IMR-90 (cell line): ENCODE measurements at regions not wholly inside any gene's neighbourhood (a gene's known extent, or its start where the extent isn't known, plus 50 kb on each side); places are given as distances from the start of the nearest gene placed in this dataset.

Experiments
- ATAC-seq: fragments of 200-7000 bp; cut with Tn5 transposase; 2 replicates; pipeline ENCODE4 v1.9.1; 2020; ENCODE audit warnings: low read depth, mild to moderate bottlenecking, moderate library complexity
- BruUV-seq: library from RNA; stranded (reverse); fragments of 400-500 nt; replicated peaks from 2 replicates; lab custom pipeline; 2021; lab: Mats Ljungman, UMichigan
- CTCF ChIA-PET: fragments of 300-600 bp; formaldehyde crosslinking; extraction: SDS; loops from one replicate; lab custom pipeline; 2021; ENCODE audit warnings: antibody characterized with exemption; lab: Yijun Ruan, JAX
- POLR2A ChIA-PET: fragments of 300-600 bp; sonication (Branson Sonifier 250); formaldehyde crosslinking; loops from one replicate; lab custom pipeline; 2022; ENCODE audit warnings: antibody characterized with exemption; ENCODE audit not compliant: unreplicated experiment; lab: Charles Lee
- DNase-seq: peaks from one replicate; pipeline ENCODE4 v3.0.0; 2013
- H2AFZ ChIP-seq: replicated peaks from 2 replicates; pipeline ENCODE3; 2013; ENCODE audit warnings: low read length, mild to moderate bottlenecking; ENCODE audit not compliant: poor library complexity
- H2AK5ac ChIP-seq: 2 replicates; pipeline ENCODE4 v1.6.1; 2013; ENCODE audit warnings: low read depth, low read length, inconsistent platforms
- H2AK9ac ChIP-seq: replicated peaks from 2 replicates; pipeline ENCODE3; 2013; ENCODE audit warnings: mild to moderate bottlenecking, low read depth, low read length, moderate library complexity; ENCODE audit not compliant: poor library complexity
- H2BK120ac ChIP-seq: 2 replicates; pipeline ENCODE4 v1.6.1; 2013; ENCODE audit warnings: low read depth, low read length, inconsistent platforms
- H2BK15ac ChIP-seq: 3 replicates; pipeline ENCODE4 v1.6.1; 2013; ENCODE audit warnings: low read depth, low read length, inconsistent platforms
- H2BK20ac ChIP-seq: 2 replicates; pipeline ENCODE4 v1.6.1; 2013; ENCODE audit warnings: low read depth, mild to moderate bottlenecking, inconsistent platforms, low read length, moderate library complexity
- H2BK5ac ChIP-seq: 2 replicates; pipeline ENCODE4 v1.6.1; 2013; ENCODE audit warnings: mild to moderate bottlenecking, low read depth, low read length, inconsistent platforms; ENCODE audit not compliant: poor library complexity, severe bottlenecking
- H3K14ac ChIP-seq: replicated peaks from 2 replicates; pipeline ENCODE4 v1.6.1; 2013; ENCODE audit warnings: low read depth, low read length, inconsistent platforms
- H3K18ac ChIP-seq: 2 replicates; pipeline ENCODE4 v1.6.1; 2013; ENCODE audit warnings: low read depth, low read length, control low read depth
- H3K23ac ChIP-seq: 2 replicates; pipeline ENCODE4 v1.6.1; 2013; ENCODE audit warnings: low read depth, low read length, inconsistent platforms
- H3K27ac ChIP-seq: 2 replicates; pipeline ENCODE4 v1.5.1; 2013; ENCODE audit warnings: mild to moderate bottlenecking, control low read depth, low read length; ENCODE audit not compliant: insufficient read depth
- H3K27me3 ChIP-seq: 2 replicates; pipeline ENCODE4 v1.6.1; 2013; ENCODE audit warnings: low read length; ENCODE audit not compliant: control insufficient read depth, insufficient read depth
- H3K36me3 ChIP-seq: 2 replicates; pipeline ENCODE4 v1.6.1; 2013; ENCODE audit warnings: low read length, mixed read lengths; ENCODE audit not compliant: control insufficient read depth, insufficient read depth
- H3K4ac ChIP-seq: 2 replicates; pipeline ENCODE4 v1.6.1; 2013; ENCODE audit warnings: low read depth, low read length, inconsistent platforms
- H3K4me1 ChIP-seq: 2 replicates; pipeline ENCODE4 v1.6.1; 2013; ENCODE audit warnings: low read length, mixed read lengths; ENCODE audit not compliant: control insufficient read depth, insufficient read depth
- H3K4me2 ChIP-seq: 2 replicates; pipeline ENCODE4 v1.6.1; 2013; ENCODE audit warnings: low read depth, mild to moderate bottlenecking, control low read depth, low read length, moderate library complexity
- H3K4me3 ChIP-seq: 2 replicates; pipeline ENCODE4 v1.5.1; 2013; ENCODE audit warnings: low read depth, mild to moderate bottlenecking, control low read depth, low read length, moderate library complexity; ENCODE audit not compliant: insufficient read depth
- H3K56ac ChIP-seq: 2 replicates; pipeline ENCODE4 v1.6.1; 2013; ENCODE audit warnings: low read length, inconsistent platforms; ENCODE audit not compliant: insufficient read depth; ENCODE audit errors: extremely low read depth
- H3K79me1 ChIP-seq, 2 experiments: 2 replicates each; pipeline ENCODE4 v1.6.1; 2013; ENCODE audit warnings: low read length in 2 of 2, inconsistent platforms in 1 of 2, low read depth in 1 of 2
- H3K9ac ChIP-seq: 2 replicates; pipeline ENCODE4 v1.6.1; 2013; ENCODE audit warnings: low read depth, low read length, control low read depth
- H3K9me1 ChIP-seq: 2 replicates; pipeline ENCODE4 v1.6.1; 2013; ENCODE audit warnings: low read length, inconsistent platforms; ENCODE audit not compliant: insufficient read depth
- H3K9me3 ChIP-seq: 2 replicates; pipeline ENCODE4 v1.6.1; 2013; ENCODE audit warnings: low read length; ENCODE audit not compliant: control insufficient read depth, insufficient read depth
- H4K20me1 ChIP-seq: 2 replicates; pipeline ENCODE4 v1.6.1; 2013; ENCODE audit warnings: low read length, inconsistent platforms; ENCODE audit not compliant: insufficient read depth
- H4K5ac ChIP-seq: 2 replicates; pipeline ENCODE4 v1.6.1; 2013; ENCODE audit warnings: mild to moderate bottlenecking, low read depth, low read length, control low read depth
- H4K8ac ChIP-seq, 2 experiments: 2 replicates each; pipeline ENCODE4 v1.6.1; 2013; ENCODE audit warnings: low read depth in 2 of 2, low read length in 2 of 2, control low read depth in 1 of 2, inconsistent platforms in 1 of 2
- H4K91ac ChIP-seq: 2 replicates; pipeline ENCODE4 v1.6.1; 2013; ENCODE audit warnings: low read depth, low read length, inconsistent platforms; ENCODE audit not compliant: insufficient read depth
- BHLHE40 ChIP-seq: fragments of 150-350 bp; IDR thresholded peaks from 2 replicates; pipeline ENCODE4 v1.6.1; 2016; ENCODE audit warnings: mild to moderate bottlenecking, low read depth, low read length
- CEBPB ChIP-seq: IDR thresholded peaks from 2 replicates; pipeline ENCODE4 v1.6.1; 2012; ENCODE audit warnings: low read depth, low read length, improper control_type of control experiment
- CHD1 ChIP-seq: IDR thresholded peaks from 2 replicates; pipeline ENCODE4 v1.6.1; 2012; ENCODE audit warnings: low read depth, low read length, improper control_type of control experiment
- FOS ChIP-seq: fragments of 150-350 bp; IDR thresholded peaks from 2 replicates; pipeline ENCODE4 v1.6.1; 2016; ENCODE audit warnings: low read depth, low read length
- MAFK ChIP-seq: IDR thresholded peaks from 2 replicates; pipeline ENCODE4 v1.6.1; 2012; ENCODE audit warnings: low read depth, low read length, improper control_type of control experiment
- MAZ ChIP-seq: IDR thresholded peaks from 2 replicates; pipeline ENCODE4 v1.6.1; 2012; ENCODE audit warnings: low read depth, mild to moderate bottlenecking, low read length, improper control_type of control experiment, moderate library complexity, borderline replicate concordance
- MXI1 ChIP-seq: IDR thresholded peaks from 2 replicates; pipeline ENCODE4 v1.6.1; 2012; ENCODE audit warnings: low read depth, mild to moderate bottlenecking, low read length, moderate library complexity, borderline replicate concordance
- NFE2L2 ChIP-seq: fragments of 150-350 bp; IDR thresholded peaks from 2 replicates; pipeline ENCODE4 v1.6.1; 2016; ENCODE audit warnings: low read depth, mild to moderate bottlenecking, low read length
- POLR2A ChIP-seq: IDR thresholded peaks from 2 replicates; pipeline ENCODE4 v1.6.1; 2012; ENCODE audit warnings: mild to moderate bottlenecking, low read depth, low read length
- RAD21 ChIP-seq: IDR thresholded peaks from 2 replicates; pipeline ENCODE4 v1.6.1; 2012; ENCODE audit warnings: low read length, improper control_type of control experiment
- RCOR1 ChIP-seq: IDR thresholded peaks from 2 replicates; pipeline ENCODE4 v1.6.1; 2012; ENCODE audit warnings: mild to moderate bottlenecking, low read length, improper control_type of control experiment; ENCODE audit not compliant: insufficient replicate concordance
- RFX5 ChIP-seq: IDR thresholded peaks from 2 replicates; pipeline ENCODE4 v1.8.0; 2012; ENCODE audit warnings: low read depth, mild to moderate bottlenecking, low read length, moderate library complexity
- SMC3 ChIP-seq: fragments of 150-350 bp; IDR thresholded peaks from 2 replicates; pipeline ENCODE4 v1.6.1; 2016; ENCODE audit warnings: low read depth, mild to moderate bottlenecking, antibody characterized with exemption, low read length, moderate library complexity
- WGBS, 2 experiments: methylation state at CpG; one replicate each; pipeline versions ENCODE4 v1.1.5 to v1.1.7; 2013; ENCODE audit warnings: missing lambda C conversion rate in 2 of 2; ENCODE audit not compliant: insufficient read length in 1 of 2; ENCODE audit errors: extremely low coverage in 2 of 2; 5-methylcytosine and 5-hydroxymethylcytosine counted together
- dilution Hi-C: fragments of 300-500 bp; cut with HindIII; formaldehyde crosslinking; loops from one replicate; pipeline ENCODE4 v1.14.3; 2018; ENCODE audit warnings: low sequenced_read_pairs; ENCODE audit not compliant: unreplicated experiment
- in situ Hi-C: fragments of 300-500 bp; cut with MboI; formaldehyde crosslinking; loops from 3 replicates; pipeline ENCODE4 v1.14.3; 2019; ENCODE audit warnings: low sequenced_read_pairs, inconsistent platforms, mixed read lengths
- intact Hi-C: fragments of 100-400 bp; cut with micrococcal nuclease; formaldehyde crosslinking; loops from 2 replicates; pipeline ENCODE4 v1.10.0; 2022
- TF ChIP-seq, protein P1 (sequence below): conservative IDR thresholded peaks from 2 replicates; pipeline ENCODE4 v1.5.1; 2012; ENCODE audit warnings: mild to moderate bottlenecking, low read depth, low read length, improper control_type of control experiment
- TF ChIP-seq, protein P2 (sequence below): fragments of 150-350 bp; IDR thresholded peaks from 2 replicates; pipeline ENCODE4 v1.6.1; 2016; ENCODE audit warnings: low read depth, mild to moderate bottlenecking, low read length, moderate library complexity, borderline replicate concordance
- TF ChIP-seq, protein P3 (sequence below): fragments of 150-350 bp; IDR thresholded peaks from 2 replicates; pipeline ENCODE4 v1.6.1; 2017; ENCODE audit warnings: mild to moderate bottlenecking, antibody characterized with exemption, low read length, low read depth

DNA sequence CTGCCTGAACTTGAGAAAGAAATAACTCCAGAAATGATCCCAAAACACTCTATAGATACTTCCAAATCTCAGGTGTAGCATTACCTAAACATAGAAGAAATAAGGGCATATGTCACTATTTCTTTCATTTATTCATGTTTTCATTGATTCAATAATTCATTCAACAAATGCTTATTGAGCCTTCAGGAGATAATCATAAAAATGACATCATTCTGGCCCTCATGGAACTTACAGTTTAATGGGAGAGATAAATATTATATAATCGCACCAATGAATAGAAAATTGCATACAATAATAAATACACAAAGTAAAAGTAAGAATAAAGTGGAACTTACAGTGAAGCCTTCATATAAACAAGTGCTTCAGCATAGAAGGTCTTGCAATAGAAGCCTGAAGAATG, 58.1 kb upstream of the NR2F2 start:
- H2AK5ac ChIP-seq: no peak overlapping the region
- no TSS peak for BruUV-seq
- H3K9me3 ChIP-seq: no peaks in the 10 kb centered on the region
- peaks cover 5 to 24% of the 10 kb centered on the region in 2 experiments; a peak in 3 of 4 replicates for H3K79me1 ChIP-seq
- no peaks in the 10 kb centered on the region for H3K27me3 ChIP-seq
- no peak overlapping the region for H3K9ac ChIP-seq
- H3K23ac ChIP-seq: peak overlapping the region; percentile 55; the same call in 1 of the 2 replicates
- ChIA-PET POLR2A (interaction anchor here (0.6 kb wide), 1 partner anchor 58 kb away, joined by 3 read pairs; the partner anchor contains the start of gene NR2F2), CTCF (interaction anchor here (0.6 kb wide), 1 partner anchor 208 kb away, joined by 9 read pairs; no protein-coding TSS in a partner anchor)
- H2BK120ac ChIP-seq: 0 out of 2 replicates have a peak overlapping the region, but pooled peaks have one; percentile 86
- H3K4me1 ChIP-seq: peaks cover 20% of the 10 kb centered on the region
- in situ Hi-C loops (no loop called here), dilution Hi-C loops (no loop called here), intact Hi-C loops (loop anchor here (5.0 kb wide), 1 partner anchor 1015 kb away; no protein-coding TSS in a partner anchor)
- peaks cover 6% of the 10 kb centered on the region; the same call in 1 of the 2 replicates for H3K36me3 ChIP-seq
- no peak overlapping the region for H3K18ac ChIP-seq
- no peak overlapping the region for H2BK5ac ChIP-seq
- TF ChIP-seq FOS (no peak), MAZ (no peak), RFX5 (no peak), SMC3 (no peak), MAFK (no peak), CHD1 (no peak), RAD21 (no peak), MXI1 (no peak), CEBPB (no peak), POLR2A (no peak), RCOR1 (no peak), BHLHE40 (no peak), NFE2L2 (no peak)
- TF ChIP-seq, protein P1, sequence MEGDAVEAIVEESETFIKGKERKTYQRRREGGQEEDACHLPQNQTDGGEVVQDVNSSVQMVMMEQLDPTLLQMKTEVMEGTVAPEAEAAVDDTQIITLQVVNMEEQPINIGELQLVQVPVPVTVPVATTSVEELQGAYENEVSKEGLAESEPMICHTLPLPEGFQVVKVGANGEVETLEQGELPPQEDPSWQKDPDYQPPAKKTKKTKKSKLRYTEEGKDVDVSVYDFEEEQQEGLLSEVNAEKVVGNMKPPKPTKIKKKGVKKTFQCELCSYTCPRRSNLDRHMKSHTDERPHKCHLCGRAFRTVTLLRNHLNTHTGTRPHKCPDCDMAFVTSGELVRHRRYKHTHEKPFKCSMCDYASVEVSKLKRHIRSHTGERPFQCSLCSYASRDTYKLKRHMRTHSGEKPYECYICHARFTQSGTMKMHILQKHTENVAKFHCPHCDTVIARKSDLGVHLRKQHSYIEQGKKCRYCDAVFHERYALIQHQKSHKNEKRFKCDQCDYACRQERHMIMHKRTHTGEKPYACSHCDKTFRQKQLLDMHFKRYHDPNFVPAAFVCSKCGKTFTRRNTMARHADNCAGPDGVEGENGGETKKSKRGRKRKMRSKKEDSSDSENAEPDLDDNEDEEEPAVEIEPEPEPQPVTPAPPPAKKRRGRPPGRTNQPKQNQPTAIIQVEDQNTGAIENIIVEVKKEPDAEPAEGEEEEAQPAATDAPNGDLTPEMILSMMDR: no peak
- TF ChIP-seq, protein P2, sequence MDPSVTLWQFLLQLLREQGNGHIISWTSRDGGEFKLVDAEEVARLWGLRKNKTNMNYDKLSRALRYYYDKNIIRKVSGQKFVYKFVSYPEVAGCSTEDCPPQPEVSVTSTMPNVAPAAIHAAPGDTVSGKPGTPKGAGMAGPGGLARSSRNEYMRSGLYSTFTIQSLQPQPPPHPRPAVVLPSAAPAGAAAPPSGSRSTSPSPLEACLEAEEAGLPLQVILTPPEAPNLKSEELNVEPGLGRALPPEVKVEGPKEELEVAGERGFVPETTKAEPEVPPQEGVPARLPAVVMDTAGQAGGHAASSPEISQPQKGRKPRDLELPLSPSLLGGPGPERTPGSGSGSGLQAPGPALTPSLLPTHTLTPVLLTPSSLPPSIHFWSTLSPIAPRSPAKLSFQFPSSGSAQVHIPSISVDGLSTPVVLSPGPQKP: no peak
- TF ChIP-seq, protein P3, sequence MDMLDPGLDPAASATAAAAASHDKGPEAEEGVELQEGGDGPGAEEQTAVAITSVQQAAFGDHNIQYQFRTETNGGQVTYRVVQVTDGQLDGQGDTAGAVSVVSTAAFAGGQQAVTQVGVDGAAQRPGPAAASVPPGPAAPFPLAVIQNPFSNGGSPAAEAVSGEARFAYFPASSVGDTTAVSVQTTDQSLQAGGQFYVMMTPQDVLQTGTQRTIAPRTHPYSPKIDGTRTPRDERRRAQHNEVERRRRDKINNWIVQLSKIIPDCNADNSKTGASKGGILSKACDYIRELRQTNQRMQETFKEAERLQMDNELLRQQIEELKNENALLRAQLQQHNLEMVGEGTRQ: no peak
- no peak overlapping the region for H3K27ac ChIP-seq
- H3K4me3 ChIP-seq: no peak overlapping the region
- no peaks in the 10 kb centered on the region for H4K20me1 ChIP-seq
- ATAC-seq (no peak), DNase-seq (no peak)
- H4K5ac ChIP-seq: peak overlapping the region; percentile 73; the same call in 1 of the 2 replicates
- no peak overlapping the region; the same call in 1 of the 2 replicates for H3K4ac ChIP-seq
- H2BK20ac ChIP-seq: no peak overlapping the region
- peaks cover 6% of the 10 kb centered on the region for H3K9me1 ChIP-seq
- no CpG with 5 or more reads among the region's 1 CpG for WGBS, 2 experiments
- H3K4me2 ChIP-seq: no peak overlapping the region
- no peak overlapping the region for H3K14ac ChIP-seq
- H4K8ac ChIP-seq: peak overlapping the region in 1 of 2 experiments; percentile 39; a peak in 1 of 4 replicates
- peak overlapping the region; percentile 64; the same call in 1 of the 3 replicates for H2BK15ac ChIP-seq
- no peak overlapping the region for H3K56ac ChIP-seq
- no peak overlapping the region for H2AK9ac ChIP-seq
- no peak overlapping the region for H4K91ac ChIP-seq
- H2AFZ ChIP-seq: no peak overlapping the region
